Cardiac muscle cell (in vitro differentiated cells and primary cell): ENCODE measurements at regions not wholly inside any gene's neighbourhood (a gene's known extent, or its start where the extent isn't known, plus 50 kb on each side); places are given as distances from the start of the nearest gene placed in this dataset.

ENCODE experiments used
- DNase-seq, 2 donors: peaks; one replicate each; pipeline versions ENCODE4 v3.0.0 to v3.0.0-alpha.2; 2010 to 2017; ENCODE audit warnings: low read depth in 1 of 2, low spot score in 1 of 2
- H3K27ac ChIP-seq: fragments of 200-600 bp; sonication (generic); 2 replicates; pipeline ENCODE4 v1.5.1; 2016
- H3K27me3 ChIP-seq: fragments of 200-600 bp; sonication (generic); 2 replicates; pipeline ENCODE4 v1.6.0; 2016; ENCODE audit warnings: control low read depth
- H3K36me3 ChIP-seq: fragments of 200-600 bp; sonication (generic); 2 replicates; pipeline ENCODE4 v1.5.1; 2016; ENCODE audit warnings: control low read depth
- H3K4me1 ChIP-seq: fragments of 200-600 bp; sonication (generic); 2 replicates; pipeline ENCODE4 v1.8.1; 2017; ENCODE audit warnings: low read depth, mild to moderate bottlenecking, mixed run types
- H3K4me3 ChIP-seq: fragments of 200-600 bp; sonication (generic); 2 replicates; pipeline ENCODE4 v1.5.1; 2016; ENCODE audit warnings: mild to moderate bottlenecking
- H3K9me3 ChIP-seq: fragments of 200-600 bp; sonication (generic); 2 replicates; pipeline ENCODE4 v1.5.1; 2017; ENCODE audit warnings: low read depth, mild to moderate bottlenecking, control low read depth
- CTCF ChIP-seq: IDR thresholded peaks from 2 replicates; pipeline ENCODE4 v1.5.1; 2012; ENCODE audit warnings: low read depth, mild to moderate bottlenecking, low read length

- no peaks in the 10 kb centered on the region for H3K4me1 ChIP-seq
- no peaks in the 10 kb centered on the region for H3K27me3 ChIP-seq
- H3K4me3 ChIP-seq: no peak overlapping the region
- no peaks in the 10 kb centered on the region for H3K9me3 ChIP-seq
- no peak for TF ChIP-seq CTCF
- DNase-seq: peak in 1 of 2 donors; percentile 9
- H3K36me3 ChIP-seq: no peaks in the 10 kb centered on the region
- H3K27ac ChIP-seq: no peak overlapping the region
Observed at GRCh38 chr10:120969219-120969645, 118.1 kb downstream of the WDR11 start.

- DNase-seq: no peak
- H3K4me1 ChIP-seq: no peaks in the 10 kb centered on the region
- H3K27me3 ChIP-seq: no peaks in the 10 kb centered on the region
- TF ChIP-seq CTCF: no peak
- no peak overlapping the region for H3K4me3 ChIP-seq
- no peaks in the 10 kb centered on the region for H3K9me3 ChIP-seq
- no peak overlapping the region for H3K27ac ChIP-seq
- H3K36me3 ChIP-seq: no peaks in the 10 kb centered on the region
Observed at GRCh38 chr10:120970595-120971529, 119.7 kb downstream of the WDR11 start.

GRCh38 chr10:120971671-120972070 lies 120.5 kb downstream of the WDR11 start:
- no peak overlapping the region for H3K4me3 ChIP-seq
- no peaks in the 10 kb centered on the region for H3K27me3 ChIP-seq
- H3K27ac ChIP-seq: no peak overlapping the region
- no peaks in the 10 kb centered on the region for H3K9me3 ChIP-seq
- no peaks in the 10 kb centered on the region for H3K4me1 ChIP-seq
- no peak for TF ChIP-seq CTCF
- no peaks in the 10 kb centered on the region for H3K36me3 ChIP-seq
- no peak for DNase-seq

- Histone ChIP-seq H3K4me1 (no peaks in the 10 kb centered on the region), H3K4me3 (no peak overlapping the region), H3K27ac (no peak overlapping the region), H3K36me3 (no peaks in the 10 kb centered on the region), H3K27me3 (no peaks in the 10 kb centered on the region), H3K9me3 (no peaks in the 10 kb centered on the region)
- no peak for DNase-seq
- no peak for TF ChIP-seq CTCF
Observed at GRCh38 chr10:120972259-120972658, 121.1 kb downstream of the WDR11 start.

- Histone ChIP-seq H3K27ac (no peak overlapping the region), H3K9me3 (no peaks in the 10 kb centered on the region), H3K36me3 (no peaks in the 10 kb centered on the region), H3K4me1 (no peaks in the 10 kb centered on the region), H3K4me3 (no peak overlapping the region), H3K27me3 (peaks cover 19% of the 10 kb centered on the region)
- TF ChIP-seq CTCF: no peak
- no peak for DNase-seq
Observed at GRCh38 chr10:120975072-120975867, 124.1 kb downstream of the WDR11 start.
